Activated CD8-positive, alpha-beta memory T cell treated with anti-CD3 and anti-CD28 coated beads, Interleukin-2, amount 50 U/mL, for 24 hours (primary cell): ENCODE measurements at regions not wholly inside any gene's neighbourhood (a gene's known extent, or its start where the extent isn't known, plus 50 kb on each side); places are given as distances from the start of the nearest gene placed in this dataset.

Source experiments
- DNase-seq: peaks from one replicate; pipeline ENCODE4 v3.0.0-alpha.2; 2020; ENCODE audit errors: extremely low read depth

DNA sequence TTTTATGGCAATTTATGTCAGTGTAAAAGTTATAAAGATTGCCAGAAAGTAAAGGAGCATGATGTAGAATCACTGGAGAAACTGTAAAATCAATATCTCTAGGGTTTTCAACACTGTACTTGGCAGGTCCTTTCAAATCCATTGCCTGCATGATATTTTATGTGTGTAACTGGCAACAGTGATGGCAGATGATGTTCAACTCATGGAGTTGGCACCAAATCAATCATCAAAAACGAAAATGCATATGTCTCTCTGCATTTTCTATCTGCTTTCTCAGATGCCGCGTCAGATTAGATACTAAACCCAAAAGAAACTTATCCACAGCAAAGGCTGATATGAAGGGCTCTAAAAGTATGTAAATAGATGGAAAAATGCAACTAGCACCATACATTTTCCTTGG, 1395.5 kb upstream of the PIK3C3 start:
- no peak for DNase-seq

DNA sequence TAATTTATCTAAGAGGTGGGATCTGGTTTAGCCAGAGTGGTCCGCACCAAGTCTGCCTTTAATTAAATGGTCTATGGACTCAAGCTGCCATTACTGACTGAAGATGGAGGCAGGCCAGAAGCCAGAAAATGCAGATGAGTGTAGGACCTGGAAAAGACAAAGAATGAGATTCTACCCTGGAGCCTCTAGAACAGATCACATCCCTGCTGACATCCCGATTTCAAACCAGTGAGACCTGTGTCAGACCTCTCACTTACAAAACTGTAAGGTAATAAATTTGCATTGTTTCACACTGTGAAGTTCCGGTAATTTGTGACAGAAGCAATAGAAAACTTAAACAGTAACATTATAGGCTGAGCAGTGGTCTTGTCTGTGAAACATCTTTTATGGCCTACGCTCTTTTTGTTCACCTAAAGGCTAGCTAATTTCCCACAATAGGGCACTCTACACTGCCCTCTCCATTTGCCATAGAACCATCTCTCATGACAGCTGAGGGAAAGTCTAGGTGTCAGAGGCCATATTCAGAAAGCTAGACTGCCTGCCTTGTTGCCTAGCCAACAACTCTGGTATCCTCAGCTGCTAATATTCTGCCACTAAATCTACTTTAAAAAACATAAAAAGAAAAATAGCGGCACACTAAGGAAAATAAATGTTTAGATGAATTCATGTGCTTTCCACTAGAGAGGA, 1396.2 kb upstream of the PIK3C3 start:
- no peak for DNase-seq

DNA sequence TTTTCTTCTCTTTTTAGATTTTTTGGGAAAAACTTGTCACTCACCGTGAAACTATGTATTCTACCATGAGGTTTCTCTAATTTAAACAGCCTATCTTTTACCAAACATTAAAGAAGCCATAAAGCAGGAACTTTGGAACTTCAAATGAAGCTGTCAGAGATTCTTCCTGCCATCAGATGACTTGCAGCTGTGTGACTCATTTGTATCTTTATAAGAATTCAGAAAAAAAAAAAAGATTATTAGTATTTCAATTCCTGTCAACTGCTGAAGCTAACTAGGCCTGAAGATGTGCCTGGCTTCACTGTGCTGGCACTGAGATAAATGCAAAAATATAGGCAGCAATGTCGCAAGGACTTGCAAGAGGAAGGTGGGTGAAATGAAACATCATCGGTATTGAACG, 1399.1 kb upstream of the PIK3C3 start:
- DNase-seq: no peak

DNA sequence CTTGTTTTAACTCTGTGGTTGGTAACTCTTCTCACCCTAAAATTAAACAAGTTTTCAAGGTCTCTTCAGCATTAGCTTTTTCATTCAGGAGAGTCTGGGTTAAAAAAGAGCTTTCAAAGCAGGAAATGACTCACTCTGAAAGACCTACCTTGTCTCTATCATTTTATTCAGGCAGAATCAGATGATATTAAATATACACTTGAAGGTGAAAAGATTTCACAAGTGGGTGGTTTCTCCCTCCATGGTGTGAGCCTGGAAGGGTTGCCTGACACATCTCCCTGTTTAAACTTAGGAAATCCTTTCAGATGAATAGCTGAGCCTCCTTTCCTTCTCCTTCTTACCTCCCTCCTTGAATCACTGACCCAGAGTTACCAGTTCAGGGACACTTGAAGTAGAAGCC, 1402.0 kb upstream of the PIK3C3 start:
- DNase-seq: no peak

DNA sequence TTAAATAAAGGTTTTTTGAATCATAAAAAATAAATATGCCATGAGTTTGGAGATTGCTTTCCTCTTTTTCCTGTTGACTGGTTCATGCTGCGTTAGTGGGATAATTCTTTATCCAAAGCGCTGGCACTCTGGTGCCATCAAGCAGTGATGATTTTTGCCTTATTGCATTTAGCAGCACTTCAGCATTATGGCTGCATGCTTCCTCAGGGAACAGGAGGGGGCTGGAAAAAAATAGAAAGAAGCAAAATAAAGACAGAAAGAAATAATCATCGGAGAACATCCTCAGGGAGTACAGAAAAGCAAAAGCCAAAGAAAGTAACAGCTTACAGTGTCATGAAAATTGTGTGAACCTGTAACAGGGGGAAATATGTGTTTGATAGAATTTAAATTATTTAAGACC, 1408.2 kb upstream of the PIK3C3 start:
- no peak for DNase-seq

DNA sequence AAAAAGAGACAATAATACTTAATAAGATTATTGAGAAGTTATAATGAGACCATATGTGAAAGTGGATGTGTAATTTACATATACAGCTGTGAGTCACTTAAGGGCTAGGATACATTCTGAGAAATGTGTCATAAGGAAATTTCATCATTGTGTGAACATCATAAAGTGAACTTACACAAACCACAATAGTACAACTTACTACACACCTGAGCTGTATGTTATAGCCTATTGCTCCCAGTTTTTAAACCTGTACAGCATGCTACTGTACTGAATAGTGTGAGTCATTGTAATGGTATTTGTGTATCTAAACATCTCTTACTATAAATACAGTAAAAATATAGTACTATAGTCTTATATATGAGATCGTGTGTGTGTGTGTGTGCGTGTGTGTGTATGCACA, 1420.3 kb upstream of the PIK3C3 start:
- no peak for DNase-seq

DNA sequence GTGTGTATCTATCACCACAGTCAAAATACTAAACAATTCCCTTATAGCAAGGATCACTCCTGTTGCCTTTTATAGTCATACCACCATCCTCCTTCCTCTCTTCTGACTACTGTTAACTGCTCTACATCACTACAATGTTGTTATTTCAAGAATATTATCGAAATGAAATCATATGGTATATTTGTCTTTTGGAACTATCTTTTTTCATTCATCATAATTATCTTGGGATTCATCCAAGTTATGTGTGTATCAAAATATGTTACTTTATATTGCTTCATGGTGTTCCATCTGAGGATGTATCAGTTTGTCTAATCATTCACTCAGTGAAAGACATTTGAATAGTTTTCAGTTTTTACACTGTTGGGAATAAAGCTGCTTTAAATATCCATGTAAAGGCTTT, 1423.0 kb upstream of the PIK3C3 start:
- DNase-seq: no peak

DNA sequence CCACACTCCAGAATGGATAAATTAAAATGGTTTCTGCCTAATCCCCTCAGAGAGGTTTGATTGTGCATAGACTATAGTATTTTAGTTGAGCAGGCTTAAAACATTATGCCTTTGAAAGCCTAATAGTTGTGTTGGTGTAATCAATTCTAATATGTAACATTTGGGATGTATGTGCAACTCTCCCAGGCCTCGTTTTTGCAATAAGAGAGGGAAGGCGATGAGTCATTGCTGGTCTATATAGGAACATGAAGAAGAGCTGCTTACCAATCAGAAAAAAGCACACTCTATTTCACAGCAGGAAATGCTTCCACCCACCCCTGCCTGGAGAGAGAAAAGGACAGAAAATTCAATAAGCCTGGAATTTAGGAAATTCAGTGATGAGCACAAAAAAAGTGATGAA, 1424.0 kb upstream of the PIK3C3 start:
- DNase-seq: no peak

DNA sequence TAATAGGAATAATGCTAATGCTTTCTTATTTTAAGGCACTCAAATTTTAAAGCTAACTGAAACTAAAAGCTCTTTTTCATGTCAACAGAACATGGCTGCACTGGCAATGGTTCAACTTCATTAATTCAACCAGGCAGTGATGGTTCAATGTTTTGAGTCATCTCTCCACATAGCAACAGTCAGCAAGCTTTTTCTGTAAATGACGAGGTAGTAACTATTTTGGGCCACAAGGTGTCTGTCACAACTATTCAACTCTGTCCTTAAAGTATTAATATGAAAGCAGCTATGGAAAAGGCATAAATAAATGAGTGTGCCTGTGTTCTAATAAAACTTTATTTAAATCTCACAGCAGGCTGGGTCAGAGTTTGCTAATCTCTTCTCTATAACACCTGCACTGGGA, 1425.6 kb upstream of the PIK3C3 start:
- no peak for DNase-seq

DNA sequence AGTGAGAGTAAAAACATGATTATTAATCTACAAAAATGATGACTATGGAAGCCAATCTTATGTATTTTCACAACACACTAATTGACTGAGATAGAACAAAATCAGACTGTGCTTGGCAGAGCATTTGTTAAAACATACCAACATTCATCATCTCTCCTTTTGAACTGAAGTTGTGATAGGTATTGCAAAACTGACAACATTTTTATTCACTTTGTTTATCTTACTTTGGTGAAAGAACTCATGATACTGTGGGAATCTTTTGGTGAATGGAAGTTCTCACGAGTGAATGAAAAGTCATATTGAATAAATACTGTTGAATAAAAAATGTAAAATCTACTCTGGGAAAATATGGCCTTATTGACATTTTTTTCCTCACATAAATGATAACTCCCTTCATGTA, 1430.2 kb upstream of the PIK3C3 start:
- no peak for DNase-seq

DNA sequence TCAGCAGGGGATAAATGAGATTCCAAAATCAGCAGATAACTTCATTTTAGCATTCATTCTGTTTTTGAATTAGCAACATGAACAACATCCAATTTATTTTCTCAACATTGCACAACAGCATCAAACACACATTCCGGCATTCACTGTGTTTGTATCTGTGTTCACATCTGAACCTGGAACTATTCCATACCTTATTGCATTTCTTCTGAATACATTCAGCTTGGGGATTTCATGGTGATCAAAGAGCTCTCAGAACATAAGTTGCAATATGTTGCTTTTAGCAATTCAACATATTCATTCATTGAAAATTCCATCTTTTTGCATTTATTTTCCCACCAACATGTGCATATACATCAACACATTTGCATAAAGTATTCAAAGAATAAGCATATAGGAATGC, 1431.7 kb upstream of the PIK3C3 start:
- DNase-seq: no peak

DNA sequence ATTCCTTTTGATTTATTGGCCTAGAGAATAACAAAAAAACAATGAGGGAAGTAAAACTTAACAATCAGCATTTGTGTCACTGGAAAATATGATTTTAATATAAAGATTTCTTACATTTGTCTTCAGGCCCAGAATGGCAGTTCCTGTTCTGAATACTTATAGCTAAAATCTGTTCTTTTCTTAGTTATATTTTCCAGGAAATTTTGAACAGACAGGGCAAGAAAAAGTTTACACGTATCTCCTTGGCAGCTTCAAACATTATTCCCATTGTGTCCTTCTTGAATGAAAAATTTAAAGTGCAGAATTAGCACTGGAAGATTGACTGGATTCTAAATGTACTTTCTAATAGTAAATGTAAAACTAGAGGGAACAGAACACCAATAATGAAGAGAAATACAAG, 1454.0 kb upstream of the PIK3C3 start:
- no peak for DNase-seq

DNA sequence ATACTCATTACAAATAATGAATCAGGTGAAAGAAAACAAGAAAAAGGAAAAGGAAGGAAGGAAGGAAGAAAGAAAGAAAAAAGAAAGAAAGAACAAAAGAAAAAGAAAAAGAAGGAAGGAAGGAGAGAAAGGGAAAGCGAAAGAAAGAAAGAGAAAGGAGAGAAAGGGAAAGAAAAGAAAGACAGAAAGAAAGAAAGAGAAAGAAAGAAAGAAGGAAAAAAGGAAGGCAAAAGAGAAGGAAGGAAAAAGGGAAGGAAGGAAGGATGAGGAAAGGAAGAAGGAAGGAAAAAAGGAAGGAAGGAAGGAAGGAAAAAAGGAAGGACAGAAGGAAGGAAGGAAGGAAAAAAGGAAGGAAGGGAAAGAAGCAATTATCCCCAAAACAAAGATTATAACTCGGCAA, 1460.4 kb upstream of the PIK3C3 start:
- no peak for DNase-seq

DNA sequence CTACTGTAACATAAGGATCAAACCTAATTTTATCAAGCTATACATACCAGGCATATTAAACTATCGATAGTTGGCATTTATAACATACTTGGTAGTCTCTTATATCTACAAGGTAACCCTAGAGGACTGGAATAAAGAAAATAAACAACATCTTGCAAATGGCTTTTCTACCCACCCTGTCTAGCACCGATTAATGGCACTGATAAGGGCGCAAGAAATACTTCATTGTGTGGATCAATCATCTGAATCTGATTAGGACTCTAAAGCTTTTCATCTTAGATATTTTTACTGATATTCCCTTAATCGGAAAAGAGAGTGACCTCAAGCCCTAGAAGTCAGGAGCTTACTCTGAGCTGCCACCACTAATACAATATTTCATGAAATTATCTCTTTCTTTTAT, 1461.7 kb upstream of the PIK3C3 start:
- no peak for DNase-seq

DNA sequence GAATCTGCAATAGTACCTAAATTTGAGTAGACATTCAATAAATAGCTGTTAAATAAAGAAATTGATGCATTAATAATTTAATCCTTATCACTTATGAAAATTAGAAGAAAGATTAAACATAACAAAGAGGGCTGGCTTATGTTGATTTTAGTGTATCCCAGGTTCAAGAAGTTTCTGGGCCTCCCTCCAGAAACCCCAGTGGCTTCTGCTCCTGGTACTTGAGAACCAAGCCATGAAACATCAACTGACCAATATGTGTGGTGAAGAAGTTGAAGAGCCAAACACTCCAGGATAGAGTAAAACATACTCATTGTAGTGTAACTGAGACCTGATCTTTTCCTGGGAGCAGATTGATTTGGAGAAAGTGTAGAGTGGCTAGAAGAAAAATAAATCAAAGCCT, 1465.7 kb upstream of the PIK3C3 start:
- no peak for DNase-seq

DNA sequence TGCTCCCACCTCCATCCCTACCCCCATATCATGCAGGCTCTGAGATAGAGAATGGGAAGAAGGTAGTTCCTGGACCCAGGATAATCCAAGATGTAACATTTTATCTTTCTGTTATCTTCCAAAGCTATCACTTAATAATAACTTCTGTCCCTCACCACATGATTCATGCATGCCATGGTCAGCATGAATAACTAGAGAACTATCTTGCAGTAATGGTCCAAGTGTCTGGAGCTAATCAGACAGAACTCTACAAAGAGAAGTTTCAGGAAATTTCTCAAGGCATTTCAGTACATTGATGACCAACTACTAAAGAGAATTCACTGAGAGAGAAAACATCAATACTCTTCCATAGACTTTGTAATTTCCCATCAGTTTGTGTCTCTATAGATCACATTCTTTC, 1469.7 kb upstream of the PIK3C3 start:
- no peak for DNase-seq

DNA sequence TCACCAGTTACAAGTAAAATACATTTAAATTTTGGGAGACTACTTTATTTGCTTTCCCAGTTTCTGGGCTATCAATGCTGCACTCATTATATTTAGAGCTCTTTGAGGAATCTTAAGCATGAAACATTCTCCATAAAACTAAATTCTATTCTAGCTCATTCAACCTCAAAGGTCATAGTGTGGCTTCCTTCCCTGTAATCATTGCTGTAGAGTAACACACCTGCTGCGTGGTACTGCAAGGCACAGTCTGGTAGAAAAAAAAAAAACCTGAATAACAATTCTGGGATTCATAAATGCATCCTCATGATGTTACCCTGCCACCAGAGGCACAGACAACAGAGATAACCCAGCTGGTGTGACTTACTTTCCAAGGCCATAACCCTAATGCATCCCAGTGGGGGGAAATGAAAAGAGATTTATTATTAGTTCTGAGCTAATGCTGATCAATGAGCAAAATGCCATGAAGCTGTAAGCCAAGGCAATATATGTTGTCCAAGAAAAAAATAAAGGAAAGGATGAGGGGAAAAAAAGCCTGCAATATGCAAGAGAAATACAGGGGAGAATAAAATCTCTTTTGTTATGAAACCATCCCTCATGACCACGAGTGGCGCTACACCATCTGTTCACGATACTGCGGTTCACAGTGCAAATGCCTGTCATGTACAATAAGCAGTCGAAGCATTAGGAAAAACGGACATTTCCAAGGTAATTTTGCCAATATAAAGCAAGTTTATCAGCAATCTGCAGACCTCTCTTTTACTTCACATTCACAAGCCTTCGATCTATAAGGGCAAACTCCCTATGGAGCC, 1481.6 kb upstream of the PIK3C3 start:
- DNase-seq: no peak

DNA sequence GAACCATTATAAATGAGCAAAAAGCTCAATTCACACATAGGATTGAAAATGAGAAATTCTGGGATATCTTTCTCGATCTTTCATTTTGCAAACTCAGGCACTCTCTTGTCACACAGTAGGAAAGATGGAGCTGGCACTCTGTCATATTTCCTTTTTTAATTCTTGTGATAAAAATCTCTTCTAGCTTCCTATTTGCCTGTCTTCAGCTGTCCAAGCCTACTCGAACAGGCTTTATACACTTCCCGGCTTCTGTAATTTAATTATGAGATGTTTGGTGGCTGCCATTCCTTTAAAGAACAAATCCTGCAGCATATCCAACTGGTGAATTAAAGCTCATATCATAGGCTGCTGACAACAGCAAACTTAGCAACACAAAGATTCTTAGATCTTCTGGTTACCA, 1484.3 kb upstream of the PIK3C3 start:
- DNase-seq: no peak

DNA sequence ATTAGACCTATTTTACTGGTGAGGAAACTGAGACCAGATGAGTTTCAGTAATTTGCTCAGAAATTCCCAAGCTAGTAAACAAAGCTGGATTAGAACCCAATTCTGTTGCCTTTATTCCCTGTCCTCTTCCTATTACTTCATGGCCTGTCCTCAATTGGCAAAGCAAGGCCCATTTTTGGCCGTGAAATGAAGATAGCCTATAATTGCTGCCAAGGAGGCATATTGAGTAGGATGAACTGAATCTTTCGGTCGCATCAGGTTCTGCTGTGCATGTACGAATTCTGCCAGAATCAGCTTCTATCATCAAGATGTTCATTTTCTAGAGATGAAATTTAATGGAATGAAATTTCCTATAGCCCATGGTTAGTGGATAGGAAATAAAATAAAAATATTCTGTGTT, 1485.2 kb upstream of the PIK3C3 start:
- no peak for DNase-seq

DNA sequence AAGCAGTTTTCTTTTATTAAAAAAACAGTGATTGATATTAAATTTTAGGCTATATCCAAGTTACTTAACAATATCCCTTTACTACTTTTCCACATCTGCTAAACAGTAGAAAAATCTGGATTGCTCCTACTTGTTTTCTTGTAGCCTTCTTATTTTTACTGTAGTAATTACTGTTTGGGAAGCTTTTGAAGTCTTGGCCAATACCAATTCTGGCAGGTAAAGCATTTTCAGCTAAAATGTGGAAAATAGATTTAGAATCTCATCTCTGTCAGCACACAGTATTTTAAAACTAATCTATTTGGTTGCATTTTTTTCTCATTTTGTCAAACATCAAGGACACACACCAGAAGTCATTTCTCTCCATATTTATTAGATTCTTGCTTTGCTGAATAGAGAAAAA, 1485.7 kb upstream of the PIK3C3 start:
- DNase-seq: no peak

DNA sequence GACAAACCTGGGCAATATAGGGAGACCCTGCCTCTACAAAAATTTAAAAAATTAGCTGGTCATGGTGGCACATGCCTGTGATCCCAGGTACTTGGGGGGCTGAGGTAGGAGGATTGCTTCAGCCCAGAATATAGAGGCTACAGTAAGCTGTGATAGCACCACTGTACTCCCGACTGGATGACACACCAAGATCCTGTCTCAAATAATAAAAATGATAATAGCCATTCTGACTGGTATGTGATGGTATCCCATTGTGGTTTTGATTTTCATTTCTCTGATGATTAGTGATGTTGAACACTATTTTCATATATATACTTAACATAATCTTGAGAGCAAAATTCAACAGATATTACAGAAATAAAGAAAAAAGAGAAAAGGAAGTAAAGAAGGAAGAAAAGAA, 1491.0 kb upstream of the PIK3C3 start:
- DNase-seq: no peak

DNA sequence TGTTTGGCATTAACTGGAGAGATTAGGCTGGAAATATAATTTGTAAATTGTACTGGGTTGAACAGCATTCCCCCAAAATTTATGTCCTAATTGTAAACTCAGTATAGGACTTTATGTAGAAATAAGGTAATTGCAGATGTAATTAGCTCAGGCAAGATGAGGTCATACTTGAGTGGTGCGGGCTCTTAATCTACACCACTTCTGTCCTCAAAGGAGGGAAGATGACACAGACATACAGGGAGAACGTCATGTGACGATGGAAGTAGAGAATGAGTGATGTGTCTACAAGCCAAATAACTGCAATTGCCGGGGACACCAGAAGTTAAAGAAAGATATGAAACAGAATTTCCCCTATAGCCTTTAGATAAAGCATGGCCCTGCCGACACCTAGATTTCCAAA, 1501.1 kb upstream of the PIK3C3 start:
- DNase-seq: no peak

DNA sequence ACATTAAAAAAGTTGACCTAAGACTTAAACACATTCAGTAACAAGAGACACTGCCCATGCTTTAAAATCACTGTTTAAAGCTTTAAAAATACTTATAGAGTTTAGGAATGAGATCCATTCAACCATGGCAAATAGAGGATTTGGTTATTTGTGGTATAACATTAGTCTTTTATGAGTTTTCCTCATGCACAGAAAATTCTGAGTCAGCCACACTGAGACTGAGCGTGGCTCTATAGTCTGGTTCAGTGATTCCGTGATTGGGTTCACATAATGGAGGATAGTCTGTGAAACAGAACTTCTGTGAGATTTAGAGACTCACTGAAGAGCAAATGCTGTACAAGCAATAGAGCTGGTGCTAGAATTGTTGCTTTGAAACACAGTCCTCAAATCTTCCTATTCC, 1502.4 kb upstream of the PIK3C3 start:
- no peak for DNase-seq

DNA sequence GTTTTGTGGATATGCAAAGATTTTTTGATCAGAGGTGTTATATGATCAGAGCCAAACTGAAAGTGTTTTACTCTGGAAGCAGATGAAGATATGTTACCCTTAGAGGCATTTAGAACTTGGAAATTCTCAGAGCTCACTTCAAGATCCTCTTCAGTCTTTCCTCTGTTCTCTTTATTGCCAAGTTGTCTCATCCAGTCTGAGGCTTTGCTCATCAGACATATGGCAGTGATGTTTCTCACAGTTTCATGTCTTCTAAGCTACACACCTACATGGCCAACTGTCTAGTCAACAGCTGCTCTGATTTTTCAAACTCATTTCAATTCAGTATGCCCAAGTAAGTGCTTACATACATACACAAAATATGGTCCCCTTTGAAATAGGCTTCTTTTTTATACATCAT, 1504.3 kb upstream of the PIK3C3 start:
- no peak for DNase-seq
